Uterus (tissue), 2 donors: ENCODE measurements at regions not wholly inside any gene's neighbourhood (a gene's known extent, or its start where the extent isn't known, plus 50 kb on each side); places are given as distances from the start of the nearest gene placed in this dataset.

Experiments
- POLR2A ChIP-seq, 2 donors: fragments of 450-650 bp; IDR thresholded peaks; one replicate each; pipeline ENCODE4 v1.6.1; 2016; ENCODE audit warnings: antibody characterized with exemption in 2 of 2, mild to moderate bottlenecking in 1 of 2, moderate library complexity in 1 of 2
- TF ChIP-seq, protein P1 (sequence below), 4 experiments: fragments of 200-600 bp in 2 of 4; fragments of 450-650 bp in 2 of 4; sonication (generic) in 2 of 4; IDR thresholded peaks; one replicate each; pipeline ENCODE4 v1.5.1; 2016 to 2019; ENCODE audit warnings: antibody characterized with exemption in 4 of 4, mild to moderate bottlenecking in 2 of 4, moderate library complexity in 1 of 4

DNA sequence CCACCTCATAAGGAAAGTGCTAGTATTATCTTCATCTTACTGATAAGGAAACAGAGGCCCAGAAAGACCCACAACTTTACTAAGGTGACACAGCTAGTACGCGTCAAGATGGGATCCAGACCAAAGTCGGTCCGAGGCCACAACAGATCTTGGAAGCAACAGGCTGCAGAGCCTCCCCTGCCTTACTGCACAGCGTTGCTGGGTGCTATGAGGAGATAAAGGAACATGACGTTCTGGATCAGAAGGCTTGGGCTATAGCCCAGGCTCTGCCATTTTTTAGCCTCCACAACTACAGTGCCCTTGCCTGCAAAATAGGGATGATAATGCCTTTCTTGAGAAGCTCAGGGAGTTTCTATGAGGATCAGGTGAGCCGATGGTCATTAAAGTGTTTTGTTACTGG lies 144.1 kb downstream of the NMUR2 start:
- TF ChIP-seq, protein P1, sequence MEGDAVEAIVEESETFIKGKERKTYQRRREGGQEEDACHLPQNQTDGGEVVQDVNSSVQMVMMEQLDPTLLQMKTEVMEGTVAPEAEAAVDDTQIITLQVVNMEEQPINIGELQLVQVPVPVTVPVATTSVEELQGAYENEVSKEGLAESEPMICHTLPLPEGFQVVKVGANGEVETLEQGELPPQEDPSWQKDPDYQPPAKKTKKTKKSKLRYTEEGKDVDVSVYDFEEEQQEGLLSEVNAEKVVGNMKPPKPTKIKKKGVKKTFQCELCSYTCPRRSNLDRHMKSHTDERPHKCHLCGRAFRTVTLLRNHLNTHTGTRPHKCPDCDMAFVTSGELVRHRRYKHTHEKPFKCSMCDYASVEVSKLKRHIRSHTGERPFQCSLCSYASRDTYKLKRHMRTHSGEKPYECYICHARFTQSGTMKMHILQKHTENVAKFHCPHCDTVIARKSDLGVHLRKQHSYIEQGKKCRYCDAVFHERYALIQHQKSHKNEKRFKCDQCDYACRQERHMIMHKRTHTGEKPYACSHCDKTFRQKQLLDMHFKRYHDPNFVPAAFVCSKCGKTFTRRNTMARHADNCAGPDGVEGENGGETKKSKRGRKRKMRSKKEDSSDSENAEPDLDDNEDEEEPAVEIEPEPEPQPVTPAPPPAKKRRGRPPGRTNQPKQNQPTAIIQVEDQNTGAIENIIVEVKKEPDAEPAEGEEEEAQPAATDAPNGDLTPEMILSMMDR (IDR thresholded peaks at IDR 0.05): no peak
- TF ChIP-seq POLR2A (IDR thresholded peaks at IDR 0.05): no peak
